Embryonic facial prominence (tissue), 1 donor: ENCODE measurements at regions not wholly inside any gene's neighbourhood (a gene's known extent, or its start where the extent isn't known, plus 50 kb on each side); places are given as distances from the start of the nearest gene placed in this dataset.

ENCODE experiments used
- DNase-seq: peaks from one replicate; pipeline ENCODE4 v3.0.0-alpha.2; 2016; ENCODE audit errors: extremely low spot score

DNA sequence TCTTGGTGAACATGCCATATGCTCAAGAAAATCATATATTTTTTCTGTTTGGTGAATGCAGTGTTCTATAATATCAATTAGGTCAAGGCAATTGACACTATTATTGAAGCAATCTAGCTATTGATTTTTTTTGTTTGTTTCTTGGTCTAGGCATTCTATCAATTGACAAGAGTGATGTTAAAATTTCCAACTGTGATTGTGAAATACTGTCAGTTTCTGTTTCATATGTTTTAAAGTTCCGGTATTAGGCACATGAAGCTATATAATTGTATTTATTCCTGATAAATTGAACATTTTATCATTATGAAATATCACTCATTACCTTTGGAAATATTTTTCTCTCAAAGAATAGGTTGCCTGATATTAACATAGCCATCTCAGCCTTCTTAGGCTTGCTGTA, 653.4 kb downstream of the HDGFL1 start:
- DNase-seq = no peak

DNA sequence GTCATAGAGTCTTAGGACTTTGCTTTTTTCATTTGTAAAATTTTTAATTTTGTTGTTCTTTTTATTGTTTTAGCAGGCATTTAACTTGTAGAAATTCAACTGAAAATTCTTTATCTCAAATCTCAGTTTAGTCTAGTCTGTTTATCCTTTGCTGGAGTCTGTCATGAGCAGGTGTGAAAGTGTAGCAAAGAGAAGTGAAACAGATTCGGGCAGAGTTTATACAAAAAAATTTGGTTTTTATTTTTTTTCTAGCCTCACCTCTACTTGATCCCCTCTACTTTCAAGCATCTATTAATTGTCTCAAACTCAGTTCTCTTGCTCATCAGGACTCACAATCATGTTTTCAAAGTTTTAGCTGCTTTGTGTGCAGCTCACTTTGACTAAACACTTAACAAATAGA, 655.2 kb downstream of the HDGFL1 start:
- no peak for DNase-seq

DNA sequence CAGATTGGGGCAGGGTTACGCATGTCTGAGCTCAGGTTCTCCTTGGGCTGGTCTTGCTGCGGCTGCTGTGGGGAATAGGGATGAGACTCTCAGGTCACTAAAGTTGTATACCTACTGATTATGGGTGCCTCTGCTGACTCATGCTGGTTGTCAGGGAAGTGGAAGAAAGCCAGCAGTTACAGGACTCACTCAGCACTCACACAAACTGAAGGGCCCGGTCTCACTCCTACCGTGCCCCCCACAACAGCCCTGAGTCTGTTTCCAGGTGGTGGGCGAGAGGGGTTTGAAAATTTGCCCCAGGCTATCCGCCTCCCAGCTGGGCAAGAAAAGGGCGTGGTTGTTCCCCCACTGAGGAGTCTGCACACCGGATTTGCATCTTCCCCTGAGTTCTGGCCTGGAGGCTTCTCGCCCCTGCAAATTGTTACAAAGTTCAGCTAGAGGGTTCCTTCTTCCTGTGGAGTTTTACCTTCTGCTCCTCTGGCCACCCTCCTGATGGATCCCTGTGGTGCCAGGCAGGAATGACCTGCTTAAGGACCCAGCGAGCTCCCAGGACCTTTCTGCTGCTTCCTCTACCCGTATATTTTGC, 659.2 kb downstream of the HDGFL1 start:
- DNase-seq = no peak

DNA sequence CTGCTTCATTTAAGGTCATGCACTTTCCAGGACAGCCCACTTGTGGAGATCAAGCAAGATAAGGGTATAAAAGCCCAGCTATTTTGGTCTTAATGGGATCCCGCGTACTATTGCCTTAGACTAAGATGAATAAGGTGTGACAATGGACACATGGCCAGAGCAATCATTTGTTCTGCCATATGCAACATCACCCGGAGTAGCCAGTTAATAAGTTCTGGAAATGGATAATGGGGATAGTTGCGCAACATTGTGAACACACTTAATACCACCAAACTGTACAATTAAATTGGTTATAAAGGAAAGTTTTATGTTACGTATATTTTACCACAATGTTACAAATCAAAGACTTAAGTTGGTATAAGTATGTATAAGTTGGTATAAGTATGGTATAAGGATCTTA, 674.5 kb downstream of the HDGFL1 start:
- no peak for DNase-seq

DNA sequence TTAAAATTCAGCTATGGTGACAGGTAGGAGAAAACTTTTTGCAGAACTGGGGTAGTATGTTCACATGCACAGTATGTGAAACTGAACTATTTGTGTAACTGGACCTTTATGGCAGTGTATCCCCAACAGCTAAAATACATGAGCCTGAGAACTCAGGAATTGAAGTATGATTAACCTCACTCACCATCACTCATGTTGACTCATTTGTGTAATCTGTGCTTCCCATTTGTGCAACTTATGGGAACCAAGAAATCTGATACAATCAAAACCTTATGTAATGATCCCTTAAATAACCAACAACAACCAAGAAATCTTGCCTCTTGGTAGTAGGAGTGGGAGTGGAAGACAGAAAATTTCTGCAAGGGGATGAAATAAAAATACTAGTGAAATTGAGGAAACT, 674.9 kb downstream of the HDGFL1 start:
- no peak for DNase-seq

DNA sequence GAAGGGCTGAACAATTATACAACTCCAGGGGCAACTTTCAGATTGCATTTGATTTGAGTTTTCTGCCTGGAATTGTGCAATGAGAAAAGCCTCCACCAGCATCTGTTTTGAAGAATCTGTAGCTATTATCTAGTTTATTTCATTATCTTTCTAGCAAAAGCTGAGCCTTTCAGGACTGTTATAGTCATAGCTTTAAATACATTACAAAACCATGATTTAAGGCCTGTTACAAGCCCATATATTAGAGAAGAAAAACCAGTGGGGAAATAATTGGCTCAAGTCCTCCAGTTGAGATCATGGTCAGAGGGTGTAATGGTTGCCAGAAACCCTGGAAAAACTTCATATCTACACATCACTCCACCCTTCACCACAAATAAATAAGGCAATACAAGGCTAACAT, 676.2 kb downstream of the HDGFL1 start:
- no peak for DNase-seq

DNA sequence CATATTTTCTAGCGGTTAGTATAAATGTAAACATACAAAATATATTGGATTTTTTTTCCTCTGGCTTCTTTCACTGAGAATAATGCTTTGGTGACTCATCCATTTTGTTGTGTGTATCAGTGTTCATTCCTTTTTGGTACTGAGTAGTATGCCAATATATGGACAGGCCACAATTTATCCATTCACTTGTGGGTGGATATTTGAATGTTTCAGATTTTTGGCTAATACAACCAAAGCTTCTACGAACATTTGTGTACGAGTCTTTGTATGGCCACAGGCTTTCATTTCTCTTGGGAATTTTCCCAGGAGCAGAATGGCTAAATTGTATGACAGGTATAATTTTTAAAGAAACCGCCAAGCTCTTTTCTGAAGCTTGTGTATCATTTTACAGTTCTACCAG, 677.5 kb downstream of the HDGFL1 start:
- no peak for DNase-seq

DNA sequence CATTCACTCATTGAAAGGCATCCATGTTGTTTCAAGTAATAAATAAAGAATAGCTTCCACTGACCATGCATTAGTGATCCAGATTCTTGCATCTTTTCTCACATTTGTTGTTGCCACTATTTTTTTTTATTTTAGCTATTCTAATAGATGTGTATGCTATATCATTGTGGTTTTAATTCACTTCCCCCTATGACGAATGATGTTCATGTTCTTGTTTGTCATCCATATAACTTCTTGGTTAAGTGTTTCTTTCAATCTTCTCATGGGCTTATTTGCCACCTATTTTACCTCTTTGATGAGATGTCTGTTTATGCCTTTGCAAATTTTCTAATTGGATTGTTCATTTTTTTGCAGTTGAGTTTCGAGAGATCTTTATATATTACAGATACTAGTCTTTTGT, 681.2 kb downstream of the HDGFL1 start:
- DNase-seq = no peak

DNA sequence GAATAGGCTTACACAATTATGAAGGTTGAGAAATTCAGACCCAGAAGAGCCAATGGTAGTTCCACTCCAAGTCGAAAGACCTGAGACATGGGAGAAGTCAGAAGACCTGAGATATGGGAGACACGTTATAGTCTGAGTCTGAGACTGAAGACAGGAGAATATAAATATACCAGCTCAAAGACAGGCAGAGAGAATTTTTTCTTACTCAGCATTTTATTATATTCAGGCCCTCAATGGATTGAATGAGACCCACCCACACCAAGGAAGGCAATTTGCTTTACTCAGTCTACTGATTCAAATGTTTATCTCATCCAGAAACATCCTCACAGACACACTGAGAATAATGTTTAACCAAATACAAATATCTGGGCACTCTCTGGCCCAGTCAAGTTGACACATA, 693.5 kb downstream of the HDGFL1 start:
- no peak for DNase-seq

DNA sequence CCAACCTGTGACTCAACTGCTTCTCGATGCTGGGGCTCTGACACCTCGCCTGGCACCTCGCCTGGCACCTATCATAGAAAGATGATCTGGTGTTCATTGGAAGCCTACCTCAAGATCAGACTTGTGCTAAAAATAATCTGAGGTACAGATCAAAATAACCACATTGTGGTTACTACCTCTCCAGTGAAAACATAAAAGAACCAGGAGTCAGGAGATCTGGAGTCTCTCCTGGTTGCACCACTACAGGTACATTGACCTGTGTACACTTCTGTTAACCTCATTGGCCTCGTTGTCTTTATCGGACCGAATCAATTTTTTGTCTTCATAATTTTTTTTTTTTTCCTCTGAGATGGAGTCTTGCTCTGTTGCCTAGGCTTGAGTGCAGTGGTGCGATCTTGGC, 695.9 kb downstream of the HDGFL1 start:
- DNase-seq = no peak

DNA sequence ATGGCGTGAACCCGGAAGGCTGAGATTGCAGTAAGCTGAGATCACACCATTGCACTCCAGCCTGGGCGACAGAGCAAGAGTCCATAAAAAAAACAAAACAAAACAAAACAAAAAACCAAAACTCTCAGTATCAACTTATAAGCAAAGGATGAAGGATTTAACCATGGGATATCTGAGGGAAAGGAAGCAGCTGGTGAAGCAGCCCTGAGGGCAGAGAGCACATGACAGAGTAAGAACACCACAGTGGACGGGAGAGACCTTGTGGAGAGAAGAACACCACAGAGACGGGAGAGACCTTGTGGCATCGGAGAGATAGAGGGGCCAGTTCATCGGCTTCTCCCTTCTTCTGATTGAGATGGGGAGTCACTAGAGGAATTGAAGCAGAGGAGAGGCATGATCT, 697.2 kb downstream of the HDGFL1 start:
- DNase-seq = no peak

DNA sequence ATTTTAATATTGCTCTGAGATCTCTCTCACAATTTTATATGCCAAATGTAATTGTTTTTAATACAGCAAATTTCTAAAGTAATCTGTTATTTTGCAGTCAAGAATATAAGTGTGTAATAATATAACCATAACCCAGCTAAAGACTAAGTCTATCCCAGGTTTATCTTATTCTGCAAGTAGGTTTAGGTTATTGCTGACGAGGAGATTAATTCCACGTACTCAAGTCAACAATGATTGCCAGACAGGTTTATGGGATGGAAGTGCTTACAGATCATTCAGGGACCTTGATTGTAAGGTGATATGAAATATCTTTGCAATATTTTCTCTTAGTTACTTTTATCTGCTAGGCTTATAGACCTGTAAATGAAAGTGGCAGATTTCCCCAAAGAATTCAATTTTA, 698.3 kb downstream of the HDGFL1 start:
- DNase-seq = no peak

DNA sequence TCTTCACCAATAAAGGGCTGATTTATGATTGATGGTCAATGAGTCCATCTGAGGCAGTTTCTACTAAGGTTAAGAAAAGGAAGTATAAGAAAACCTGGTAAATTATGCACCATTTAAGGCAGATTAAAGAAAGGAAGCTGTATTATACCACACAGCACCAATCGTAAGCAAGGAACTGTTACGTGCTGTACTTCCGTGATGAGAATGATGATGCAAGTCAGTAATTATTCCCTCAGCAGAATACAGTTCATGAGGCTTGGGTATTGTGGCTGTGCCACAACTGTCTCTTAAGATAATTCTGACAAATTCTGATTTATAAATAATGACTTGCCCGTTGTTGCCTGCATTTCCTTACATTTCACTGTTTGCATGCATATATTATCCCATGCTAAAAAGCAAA, 699.0 kb downstream of the HDGFL1 start:
- no peak for DNase-seq

DNA sequence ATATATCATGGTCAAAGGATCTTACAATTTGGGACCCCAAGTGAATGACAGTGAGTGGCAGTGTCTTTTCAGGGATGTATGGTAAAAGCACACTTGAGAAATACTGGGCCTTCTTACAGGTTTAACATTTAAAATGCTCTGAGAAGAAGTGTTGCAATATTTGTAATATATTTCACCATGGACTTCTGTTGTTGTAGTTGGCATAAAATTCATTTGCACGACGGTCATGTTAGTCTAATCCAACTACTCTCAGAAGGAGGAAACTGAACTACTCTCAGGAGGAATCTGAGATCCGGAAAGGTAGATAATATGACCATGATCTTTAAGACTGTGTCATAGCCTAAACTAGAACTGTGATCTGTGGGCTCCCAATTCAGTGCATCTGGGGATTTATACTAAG, 700.1 kb downstream of the HDGFL1 start:
- no peak for DNase-seq

DNA sequence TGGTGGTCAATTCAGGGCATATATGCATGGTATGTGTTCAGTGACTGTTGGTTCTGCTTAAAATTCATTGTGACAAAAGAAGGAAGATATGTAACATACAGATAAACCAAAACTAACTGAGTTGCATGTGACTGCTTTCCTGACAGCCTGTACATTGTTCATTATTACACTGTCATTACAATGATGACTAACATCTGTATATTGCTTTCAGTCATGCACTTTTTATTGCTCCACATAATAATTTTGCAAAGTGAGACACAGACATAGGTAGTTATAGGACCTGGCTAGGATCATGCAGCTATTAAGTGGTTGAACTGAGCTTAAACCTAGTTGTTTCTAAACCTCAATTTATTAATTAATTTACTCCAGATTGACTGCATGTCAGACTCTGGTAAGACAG, 703.2 kb downstream of the HDGFL1 start:
- DNase-seq = no peak

DNA sequence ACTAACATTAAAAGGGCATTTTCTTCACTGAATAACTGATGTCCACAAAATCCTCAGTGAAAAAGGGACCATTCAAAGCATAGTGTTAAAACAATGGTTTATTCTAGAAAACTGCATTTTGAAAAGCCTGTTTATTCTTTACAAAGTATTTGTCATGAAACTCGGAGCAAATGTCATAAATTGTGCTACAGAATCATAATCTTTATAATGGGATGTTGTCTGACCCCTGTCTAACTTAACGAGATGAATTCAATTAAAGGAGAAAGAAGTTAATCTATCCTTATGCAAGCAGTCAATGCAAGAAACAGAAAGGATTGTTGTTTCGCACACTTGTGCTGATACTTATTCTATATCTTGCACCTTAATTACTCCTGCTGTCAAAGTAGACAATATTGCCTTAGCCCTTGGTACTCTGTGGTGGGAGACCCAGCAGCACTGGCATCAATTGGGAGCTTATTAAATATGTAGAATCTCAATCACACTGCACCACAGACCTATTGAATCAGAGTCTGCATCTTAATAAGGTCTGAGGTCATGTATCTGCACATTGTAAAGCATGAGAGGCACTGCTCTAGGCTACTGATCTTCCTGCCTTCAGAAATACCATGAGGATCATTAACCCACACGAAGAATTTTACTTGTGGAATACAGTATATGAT, 708.3 kb downstream of the HDGFL1 start:
- no peak for DNase-seq

DNA sequence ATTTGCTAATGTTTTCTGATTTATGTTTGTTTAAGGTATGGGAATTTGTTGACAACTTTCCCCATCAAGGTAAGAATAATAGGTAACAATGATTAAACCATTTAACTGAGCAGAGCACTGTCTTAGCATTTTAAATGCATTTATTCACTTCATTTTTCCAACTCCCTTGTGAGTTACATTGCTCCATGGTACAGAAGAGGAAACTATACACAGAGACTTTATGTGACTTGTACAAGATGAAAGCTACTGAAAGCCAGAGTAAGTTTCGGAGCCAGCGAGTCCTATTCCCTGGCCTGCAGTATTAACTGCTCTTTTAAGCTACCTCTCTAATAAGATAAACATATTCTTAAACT, 708.8 kb downstream of the HDGFL1 start:
- no peak for DNase-seq

DNA sequence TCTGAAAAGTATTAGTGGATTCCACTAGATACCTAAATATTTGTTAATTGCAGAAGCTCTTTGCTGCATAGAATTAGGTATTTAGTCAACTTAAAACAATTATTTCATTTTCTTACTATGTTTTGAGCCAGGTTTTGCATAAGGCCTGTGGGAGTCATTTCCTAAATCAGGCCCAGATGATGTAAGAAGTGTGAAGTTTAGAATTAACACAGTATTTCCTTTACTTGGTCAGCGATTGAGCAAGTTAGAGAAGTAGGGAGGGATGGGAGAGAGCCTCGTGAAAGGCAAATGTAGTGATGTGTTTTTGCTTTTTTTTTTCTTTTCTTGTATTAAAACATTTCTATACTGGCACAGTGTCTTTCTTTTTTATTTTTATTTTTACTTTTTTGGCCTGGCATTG, 711.1 kb downstream of the HDGFL1 start:
- DNase-seq = no peak

DNA sequence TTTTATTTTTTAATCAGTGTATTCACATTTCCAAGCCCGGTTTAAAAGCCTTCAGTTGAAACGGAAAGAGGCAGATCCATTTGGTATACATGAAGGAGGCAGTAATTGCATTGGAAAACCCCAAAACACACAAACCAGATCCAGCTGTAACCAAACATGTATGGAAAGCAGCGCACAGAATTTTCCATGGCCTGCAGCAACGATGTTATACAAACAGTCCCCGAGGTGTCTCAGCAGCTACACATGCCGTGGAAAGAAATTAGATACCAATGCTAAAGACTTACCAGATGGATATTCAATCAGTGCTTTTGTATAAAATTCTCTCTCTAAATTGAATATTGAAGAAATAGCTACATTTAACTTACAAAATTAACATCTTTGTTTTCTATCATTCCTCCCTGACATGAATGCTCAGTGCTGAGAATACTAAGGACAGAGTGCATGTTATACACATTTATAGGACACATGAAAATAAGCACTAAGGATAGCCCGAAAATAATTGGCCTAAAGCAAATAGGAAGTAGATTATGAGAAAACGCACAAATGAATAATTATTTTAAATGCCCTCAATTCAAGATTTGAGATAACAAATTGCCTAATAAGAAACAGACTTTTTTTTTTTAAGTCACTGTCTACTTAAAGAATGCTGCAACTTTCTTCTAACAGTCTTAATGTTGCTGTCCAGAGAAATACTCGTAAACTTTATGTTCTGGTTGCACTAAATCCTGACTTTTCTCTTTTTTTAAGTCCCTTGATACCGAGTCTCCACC, 713.1 kb downstream of the HDGFL1 start:
- peak; percentile 64 for DNase-seq

DNA sequence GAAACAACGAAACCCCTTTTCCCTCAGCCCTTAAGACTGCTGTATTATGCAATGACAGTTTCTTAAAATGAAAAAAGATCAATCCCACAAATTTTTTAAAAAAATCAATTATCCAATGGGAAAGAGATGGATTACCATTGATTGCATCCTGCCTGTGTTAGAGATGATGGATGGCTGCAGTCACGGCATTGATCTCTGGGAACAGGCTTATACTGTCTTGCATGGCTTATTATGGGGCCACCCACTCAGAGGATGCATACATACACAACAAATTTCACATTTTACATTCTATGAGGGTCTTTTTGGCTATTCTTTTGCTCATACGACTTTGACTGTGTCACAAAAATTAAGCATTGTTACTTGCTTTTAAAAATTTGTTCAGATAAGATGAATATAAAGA, 724.3 kb downstream of the HDGFL1 start:
- DNase-seq = no peak

DNA sequence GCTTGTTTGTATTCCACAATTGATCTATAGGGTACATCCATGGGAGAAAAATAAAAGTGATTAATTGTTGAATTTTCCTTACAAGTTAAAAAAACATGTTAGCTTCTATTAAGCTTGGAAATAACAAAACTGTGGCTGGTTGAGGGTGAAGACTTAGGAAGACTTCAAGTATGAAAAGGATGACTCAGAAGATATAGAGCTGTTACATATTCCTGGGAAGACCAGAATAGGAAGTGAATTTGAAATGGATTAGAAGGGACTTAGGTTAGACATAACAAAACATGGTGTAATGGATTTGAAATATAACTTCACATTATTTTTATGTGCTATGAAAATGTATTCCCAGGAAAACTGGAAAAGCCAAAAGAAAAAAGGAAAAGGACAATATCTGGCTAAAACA, 732.2 kb downstream of the HDGFL1 start:
- no peak for DNase-seq

DNA sequence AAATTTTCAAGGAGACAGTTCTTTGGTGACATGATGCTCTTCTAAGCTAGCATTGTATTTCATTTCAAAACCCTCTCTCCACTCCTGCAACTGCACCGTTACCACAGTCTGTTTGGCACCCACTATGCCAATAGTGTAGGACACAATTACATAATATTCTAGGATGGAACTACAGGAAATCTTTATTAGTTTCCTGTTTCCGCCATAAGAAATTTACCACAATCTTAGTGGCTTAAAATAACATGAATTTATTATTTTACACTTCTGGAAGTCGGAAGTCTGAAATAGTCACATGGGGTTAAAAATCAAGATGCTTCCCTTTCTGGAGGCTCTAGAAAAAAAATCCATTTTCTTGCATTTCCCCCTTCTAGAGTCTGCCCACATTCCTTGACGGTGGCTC, 733.1 kb downstream of the HDGFL1 start:
- DNase-seq = no peak

DNA sequence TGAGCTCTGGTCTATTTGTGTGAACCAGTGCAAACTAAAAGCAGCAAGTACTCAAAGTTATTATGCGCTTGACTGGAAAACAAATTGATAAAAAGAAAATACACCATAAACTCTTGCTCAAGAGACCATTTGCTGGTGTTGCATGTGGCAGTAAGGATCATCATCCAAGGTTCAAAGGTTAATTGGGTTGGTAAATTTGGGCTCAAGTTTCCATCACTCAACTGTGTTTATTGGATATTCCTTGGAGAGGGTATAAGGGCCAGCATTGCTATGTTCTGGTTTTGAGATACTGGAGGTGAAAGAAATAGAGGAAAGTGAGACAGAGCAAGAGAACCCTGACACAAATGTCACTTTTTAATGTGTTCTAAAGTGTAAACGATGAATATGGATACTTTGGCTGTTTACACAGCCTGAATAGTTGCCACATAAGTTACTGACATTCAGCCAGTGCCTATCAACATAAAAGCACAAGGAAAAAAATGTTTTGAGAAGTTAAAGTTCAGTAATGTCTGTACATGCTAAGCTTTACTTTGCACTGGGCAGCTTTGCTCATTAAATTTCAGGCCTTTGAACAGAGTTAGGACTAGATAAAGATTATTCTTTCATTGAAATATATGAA, 736.1 kb downstream of the HDGFL1 start:
- DNase-seq = no peak
